Skeletal muscle cell (primary cell): ENCODE measurements at regions not wholly inside any gene's neighbourhood (a gene's known extent, or its start where the extent isn't known, plus 50 kb on each side); places are given as distances from the start of the nearest gene placed in this dataset.
"Not testable (repeated sequence)": the region's sequence is repeated elsewhere in the genome, so short reads cannot be mapped to it uniquely, and the experiment has no call there.

Source experiments
- DNase-seq: peaks from one replicate; pipeline ENCODE4 v3.0.0-alpha.2; 2010; ENCODE audit warnings: low read depth
- H3K4me3 ChIP-seq: 2 replicates; pipeline ENCODE4 v1.5.1; 2011; ENCODE audit warnings: low read depth, mild to moderate bottlenecking, control low read depth, low read length, moderate library complexity

GRCh38 chr7:24390376-24391157, 106.6 kb downstream of the NPY start:
- DNase-seq = no peak
- H3K4me3 ChIP-seq = no peak overlapping the region

DNA sequence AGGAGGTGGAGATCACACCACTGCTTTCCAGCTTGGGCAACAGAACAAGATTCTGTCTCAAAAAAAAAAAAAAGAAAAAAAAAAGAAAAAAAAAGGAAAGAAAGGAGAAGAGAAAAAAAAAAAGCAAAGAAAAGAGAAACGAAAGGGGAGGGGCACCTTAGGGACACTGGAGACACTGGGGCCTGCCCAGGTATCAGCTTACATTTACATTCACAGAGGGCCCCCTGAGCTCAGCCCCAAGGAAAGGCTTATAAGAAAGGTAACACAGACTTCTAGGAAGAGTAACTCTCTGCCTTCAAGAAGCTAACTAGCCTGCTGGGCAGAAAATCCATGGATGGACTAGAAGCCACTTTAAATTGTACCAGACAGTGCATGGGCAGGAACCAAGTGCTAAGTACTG, 108.8 kb downstream of the NPY start:
- DNase-seq = no peak
- H3K4me3 ChIP-seq = no peak overlapping the region

GRCh38 chr7:24395512-24395911, 111.5 kb downstream of the NPY start:
- no peak for DNase-seq

DNA sequence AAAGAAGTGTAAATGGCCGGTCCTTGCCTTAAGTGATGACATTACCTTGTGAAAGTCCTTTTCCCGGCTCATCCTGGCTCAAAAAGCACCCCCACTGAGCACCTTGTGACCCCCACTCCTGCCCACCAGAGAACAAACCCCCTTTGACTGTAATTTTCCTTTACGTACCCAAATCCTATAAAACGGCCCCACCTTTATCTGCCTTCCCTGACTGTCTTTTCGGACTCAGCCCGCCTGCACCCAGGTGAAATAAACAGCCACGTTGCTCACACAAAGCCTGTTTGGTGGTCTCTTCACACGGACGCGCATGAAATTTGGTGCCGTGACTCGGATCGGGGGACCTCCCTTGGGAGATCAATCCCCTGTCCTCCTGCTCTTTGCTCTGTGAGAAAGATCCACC, 112.4 kb downstream of the NPY start:
- not testable (repeated sequence) for DNase-seq, H3K4me3 ChIP-seq

More at GRCh38 chr7:24395512-24395911, 111.5 kb downstream of the NPY start:
- H3K4me3 ChIP-seq = no peak overlapping the region

GRCh38 chr7:24401628-24402593, 117.9 kb downstream of the NPY start:
- peak overlapping the region; percentile 35 for H3K4me3 ChIP-seq
- no peak for DNase-seq

GRCh38 chr7:24402655-24403054, 118.7 kb downstream of the NPY start:
- H3K4me3 ChIP-seq = no peak overlapping the region

DNA sequence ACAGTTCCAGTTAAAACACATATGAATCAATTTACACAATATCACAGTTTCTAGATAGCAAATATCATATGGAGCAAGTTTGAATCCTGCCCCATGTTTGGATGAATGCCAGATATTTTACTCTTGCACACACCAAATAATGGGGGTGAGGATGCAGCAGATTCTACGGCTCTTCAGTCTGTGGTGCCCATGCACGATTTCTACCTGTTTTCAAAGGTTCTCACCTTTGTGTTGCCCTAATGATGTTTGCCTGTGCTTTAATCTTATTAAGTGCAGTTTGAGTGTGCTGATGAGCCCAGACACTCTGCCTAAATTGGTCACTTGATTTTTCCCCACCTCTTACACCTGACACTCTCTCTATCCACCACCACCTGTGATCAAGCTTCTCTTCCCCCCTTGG, 119.6 kb downstream of the NPY start:
- no peak for DNase-seq
- H3K4me3 ChIP-seq = no peak overlapping the region

More at GRCh38 chr7:24402655-24403054, 118.7 kb downstream of the NPY start:
- no peak for DNase-seq

DNA sequence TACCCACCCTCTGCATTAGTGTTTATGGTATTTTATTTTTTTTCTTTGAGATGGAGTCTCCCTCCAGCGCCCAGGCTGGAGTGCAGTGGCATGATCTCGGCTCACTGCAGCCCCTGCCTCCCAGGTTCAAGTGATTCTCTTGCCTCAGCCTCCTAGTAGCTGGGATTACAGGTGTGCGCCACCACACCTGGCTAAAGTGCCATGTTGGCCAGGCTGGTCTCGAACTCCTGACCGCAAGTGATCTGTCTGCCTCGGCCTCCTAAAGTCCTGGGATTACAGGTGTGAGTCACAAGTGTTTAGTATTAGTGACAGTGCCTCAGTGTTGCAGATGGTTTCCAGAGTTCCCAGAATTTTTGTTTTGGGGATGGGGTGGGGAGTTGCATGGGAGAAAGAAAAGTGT, 120.3 kb downstream of the NPY start:
- H3K4me3 ChIP-seq = no peak overlapping the region
- DNase-seq = no peak

- no peak for DNase-seq
- H3K4me3 ChIP-seq = no peak overlapping the region
These were observed 121.0 kb downstream of the NPY start for GRCh38 chr7:24405002-24405401.

GRCh38 chr7:24406053-24406788, 122.2 kb downstream of the NPY start:
- no peak for DNase-seq
- H3K4me3 ChIP-seq = no peak overlapping the region

GRCh38 chr7:24406789-24407299, 122.9 kb downstream of the NPY start:
- H3K4me3 ChIP-seq = no peak overlapping the region
- no peak for DNase-seq

- H3K4me3 ChIP-seq = no peak overlapping the region
- DNase-seq = no peak
These were observed 124.0 kb downstream of the NPY start for GRCh38 chr7:24407965-24408364.

DNA sequence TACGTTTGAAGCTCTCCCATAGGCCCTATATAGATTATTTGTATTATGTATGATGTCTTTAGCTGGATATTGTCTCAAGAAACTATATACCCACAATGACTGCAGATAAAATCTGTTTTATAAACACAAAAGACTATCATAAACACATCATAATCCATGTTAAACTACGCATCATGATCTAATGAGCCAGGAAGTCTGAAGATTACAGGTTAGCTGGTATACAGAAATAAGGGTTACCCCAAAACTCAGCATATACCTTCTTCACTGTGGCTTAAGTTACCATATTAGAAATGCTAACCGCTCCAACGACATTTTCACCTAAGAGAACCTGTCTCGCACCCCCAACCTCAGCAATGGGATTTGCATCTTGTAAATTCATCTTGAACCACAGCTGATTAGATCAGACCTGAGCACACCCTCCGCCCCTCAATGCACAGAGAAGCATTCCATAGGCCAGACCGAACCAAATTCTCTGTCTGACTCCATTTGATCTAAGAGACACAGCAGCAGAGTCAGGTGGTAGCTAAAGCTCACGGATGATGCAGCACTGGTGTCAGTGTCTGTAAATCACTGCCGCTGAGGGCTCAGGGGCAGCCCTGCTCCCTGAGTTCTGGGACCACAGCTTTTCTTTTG, 124.9 kb downstream of the NPY start:
- DNase-seq = no peak

DNA sequence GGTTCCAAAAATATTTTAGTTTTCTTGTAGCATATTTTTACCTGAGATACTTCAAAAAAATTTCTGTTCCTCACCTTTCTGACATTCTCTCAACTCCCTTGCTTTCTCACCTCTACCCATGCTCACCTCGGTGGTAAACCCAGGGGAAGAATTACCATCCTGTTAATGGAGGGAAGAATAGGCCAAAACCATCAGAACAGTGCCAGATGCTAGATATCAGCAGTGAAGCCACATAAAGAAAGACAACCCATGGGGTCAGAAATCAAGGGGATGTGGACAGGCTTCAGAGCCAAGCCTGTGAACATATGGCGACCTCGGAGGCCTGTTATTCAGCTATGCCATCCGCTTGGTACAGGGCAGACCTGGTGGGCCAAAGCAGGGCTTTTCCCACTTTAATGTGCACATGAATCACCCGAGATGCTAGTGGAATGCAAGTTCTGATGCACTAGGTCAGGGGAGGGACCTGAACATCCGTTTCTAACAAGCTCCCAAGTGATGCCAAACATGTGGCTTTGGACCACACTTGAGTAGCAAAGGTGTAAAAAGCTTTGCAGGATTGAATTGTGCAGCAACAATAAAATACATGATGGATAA, 125.5 kb downstream of the NPY start:
- H3K4me3 ChIP-seq = no peak overlapping the region
- DNase-seq = no peak

More for the DNA sequence above, 124.9 kb downstream of the NPY start:
- no peak overlapping the region for H3K4me3 ChIP-seq

GRCh38 chr7:24411226-24411625, 127.2 kb downstream of the NPY start:
- DNase-seq = no peak
- H3K4me3 ChIP-seq = no peak overlapping the region

GRCh38 chr7:24417526-24418120, 133.6 kb downstream of the NPY start:
- no peak for DNase-seq
- no peak overlapping the region for H3K4me3 ChIP-seq

- no peak for DNase-seq
- no peak overlapping the region for H3K4me3 ChIP-seq
These were observed 135.1 kb downstream of the NPY start for GRCh38 chr7:24419077-24419476.

- no peak for DNase-seq
- no peak overlapping the region for H3K4me3 ChIP-seq
These were observed 135.5 kb downstream of the NPY start for GRCh38 chr7:24419511-24419910.
